ENCODE measurements at regions not wholly inside any gene's neighbourhood (a gene's known extent, or its start where the extent isn't known, plus 50 kb on each side); places are given as distances from the start of the nearest gene placed in this dataset.

DNA sequence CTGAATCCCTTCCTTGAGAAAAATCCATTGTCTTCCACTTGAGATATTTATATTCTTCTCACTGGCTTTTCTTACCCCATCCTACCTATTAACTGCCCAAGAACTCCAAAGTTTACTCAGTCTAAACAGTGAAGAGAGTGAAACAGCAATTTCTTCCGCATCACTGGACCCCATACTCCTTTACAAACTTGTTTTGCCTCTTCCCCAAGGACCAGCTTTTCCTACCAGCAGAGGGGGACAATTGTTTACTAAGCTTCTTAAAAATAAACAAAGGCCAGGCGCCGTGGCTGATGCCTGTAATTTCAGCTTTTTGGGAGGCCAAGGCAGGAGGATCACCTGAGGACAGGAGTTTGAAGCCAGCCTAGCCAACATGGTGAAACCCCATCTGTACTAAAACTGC, 52.0 kb downstream of the LRATD1 start:
- no peak for DNase-seq

DNA sequence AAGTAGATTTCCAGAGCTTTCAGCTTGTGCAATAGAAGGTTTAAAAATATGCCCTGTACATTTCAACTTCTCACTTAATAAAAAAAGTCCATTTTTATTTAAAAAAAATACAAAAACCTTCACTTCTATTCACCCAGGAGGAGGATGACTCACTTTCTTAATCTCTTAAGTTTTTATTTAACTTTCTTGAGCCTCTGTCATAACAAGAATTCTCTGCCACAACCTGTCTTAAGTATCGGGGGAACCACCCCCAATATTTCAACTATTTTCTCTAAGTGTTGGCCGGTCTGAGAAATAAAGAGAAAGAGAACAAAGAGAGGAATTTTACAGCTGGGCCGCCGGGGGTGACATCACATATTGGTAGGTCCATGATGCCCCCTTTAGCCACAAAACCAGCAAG, 58.4 kb downstream of the LRATD1 start:
- DNase-seq, result no peak

DNA sequence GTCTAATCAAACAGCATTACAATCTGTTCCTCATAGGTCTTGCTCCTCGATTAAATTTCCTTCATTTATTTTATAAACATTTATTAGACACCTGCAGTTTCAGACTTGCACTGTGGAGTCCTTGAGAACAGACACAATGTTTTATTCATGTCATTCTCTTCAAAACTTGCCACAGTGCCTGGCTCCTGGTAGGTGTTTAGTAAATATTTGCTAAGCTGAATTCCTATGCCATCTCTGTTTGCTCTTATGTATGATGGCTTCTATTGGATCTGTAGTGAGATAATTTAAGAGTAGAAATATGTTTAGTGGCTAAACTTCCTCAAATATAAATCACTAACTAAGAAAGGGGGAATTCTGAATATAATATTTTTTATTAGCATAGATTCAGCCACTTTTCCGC, 61.4 kb downstream of the LRATD1 start:
- DNase-seq, result no peak

DNA sequence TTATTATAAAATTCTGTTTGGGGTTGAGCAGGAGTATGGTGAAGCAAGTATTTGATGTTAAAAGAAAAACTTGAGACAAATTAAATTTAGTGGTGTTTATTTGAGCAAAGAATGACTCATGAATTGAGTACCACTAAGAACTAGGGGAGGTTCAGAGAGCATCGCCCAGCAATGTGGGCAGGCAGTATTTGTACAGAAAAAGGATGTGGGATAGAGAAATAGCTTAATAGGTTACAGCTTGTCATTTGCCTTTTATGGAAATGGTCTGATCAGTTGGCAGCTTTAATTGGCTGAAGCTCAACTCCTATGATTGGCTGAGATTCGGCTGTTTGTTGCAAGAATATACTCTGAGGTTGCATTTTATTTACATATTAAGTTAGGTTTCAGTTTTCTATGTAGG, 68.2 kb downstream of the LRATD1 start:
- no peak for DNase-seq

DNA sequence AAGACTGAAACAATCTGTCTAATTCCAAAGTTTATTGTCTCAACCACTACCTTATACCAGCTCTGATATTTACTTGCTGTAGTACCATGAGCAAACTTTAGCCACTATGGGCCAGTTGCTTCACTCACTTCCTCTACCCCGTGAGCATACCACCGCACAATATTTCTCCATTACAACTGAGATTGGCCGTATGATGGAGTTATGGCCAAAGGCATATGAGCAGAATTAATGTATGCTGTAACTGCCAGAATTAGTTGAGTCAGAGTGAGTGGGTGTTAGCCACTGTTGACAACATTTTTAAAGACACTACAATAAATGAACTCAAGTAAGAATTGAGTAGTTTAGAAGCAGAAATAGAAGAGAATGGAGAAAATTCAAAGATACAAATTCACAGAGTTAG, 69.7 kb downstream of the LRATD1 start:
- no peak for DNase-seq

DNA sequence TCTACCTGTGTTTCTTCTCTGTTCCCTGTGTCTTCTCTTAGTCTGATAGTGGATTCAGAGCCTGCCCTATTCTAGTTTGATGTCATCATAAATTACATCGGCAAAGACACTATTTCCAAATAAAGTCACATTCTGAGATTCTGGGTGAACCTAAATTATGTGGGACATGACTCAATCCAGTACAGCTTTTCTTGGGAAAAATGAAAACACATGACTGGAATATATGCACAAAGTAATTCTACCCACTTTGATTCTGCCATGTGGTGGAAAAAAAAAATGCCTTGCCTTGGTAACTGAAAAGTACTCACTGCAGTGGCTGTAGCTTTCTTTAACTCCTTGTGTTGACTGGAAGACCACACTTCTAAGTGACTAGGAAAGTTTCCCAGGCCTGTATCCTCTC, 73.7 kb downstream of the LRATD1 start:
- no peak for DNase-seq

DNA sequence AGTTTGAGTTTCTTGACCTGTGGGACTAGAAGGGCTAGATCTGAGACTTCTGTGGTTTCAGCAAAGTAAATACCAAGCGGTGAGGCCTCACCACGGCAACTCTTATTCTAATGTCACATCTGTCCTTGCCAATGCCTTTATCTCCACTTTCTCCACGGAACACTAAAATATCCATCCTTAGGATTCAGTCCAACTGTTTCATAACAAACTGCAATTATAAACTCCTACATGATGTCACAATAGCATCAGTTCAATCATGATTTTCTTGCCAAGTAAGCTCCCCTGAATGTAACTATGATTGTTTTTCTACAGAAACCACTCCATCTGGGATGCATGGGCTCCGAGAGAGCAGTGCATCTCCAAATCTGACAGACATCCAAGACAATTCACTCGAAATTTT, 79.6 kb downstream of the LRATD1 start:
- DNase-seq, result no peak

DNA sequence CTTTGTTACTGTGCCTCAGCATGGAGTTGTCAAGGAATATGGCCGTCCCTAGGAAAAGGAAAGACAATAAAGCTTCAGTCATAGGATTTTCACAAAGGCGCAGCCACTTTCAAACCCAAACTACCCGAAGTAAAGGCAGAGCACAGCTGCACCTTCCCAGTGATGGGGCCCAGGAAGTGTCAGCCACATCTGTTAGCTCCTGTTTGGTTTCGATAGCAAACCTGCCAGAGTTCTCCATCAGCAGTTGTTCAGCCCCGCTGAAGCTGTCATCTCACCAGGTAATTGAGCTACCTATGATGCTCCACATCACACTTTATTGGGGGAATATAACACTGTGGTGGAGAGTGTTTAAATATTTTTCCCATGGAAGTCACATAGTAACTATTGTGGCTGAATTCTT, 80.7 kb downstream of the LRATD1 start:
- DNase-seq, result no peak

DNA sequence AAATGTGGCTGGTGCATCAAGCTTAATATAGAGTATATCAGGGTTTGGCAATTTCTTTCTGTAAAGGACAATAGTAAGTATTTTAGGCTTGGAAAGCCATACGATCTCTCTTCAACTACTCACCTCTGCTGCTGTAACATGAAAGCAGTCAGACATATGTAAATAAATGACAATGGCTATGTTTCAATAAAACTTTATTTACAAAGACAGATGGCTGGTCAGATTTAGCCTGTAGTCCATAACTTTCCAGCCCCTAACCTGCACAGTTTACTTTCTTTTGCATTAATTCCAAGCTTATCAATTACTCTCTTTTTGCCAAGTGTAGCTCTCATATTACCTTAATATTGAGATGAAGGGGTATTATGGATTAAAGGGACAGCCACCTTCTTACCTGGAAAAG, 83.1 kb downstream of the LRATD1 start:
- no peak for DNase-seq

DNA sequence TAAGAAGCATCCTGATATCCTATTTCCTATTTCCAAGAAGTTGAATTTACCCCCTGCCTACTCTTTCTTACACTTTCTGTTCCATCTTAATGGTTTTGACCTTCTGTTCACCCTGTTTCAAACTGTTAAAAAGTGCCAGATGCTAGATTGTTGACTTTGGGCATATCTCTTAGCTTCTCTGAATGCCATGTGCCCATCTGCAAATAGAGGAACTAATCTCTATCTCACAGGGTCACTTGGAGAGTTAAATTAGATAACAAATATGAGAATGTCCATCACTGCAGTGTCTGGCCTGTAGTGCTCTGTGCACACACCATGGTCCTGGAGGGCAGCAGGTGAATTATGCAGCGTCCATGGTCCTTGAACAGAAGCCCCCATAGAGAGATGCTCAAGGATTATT, 83.8 kb downstream of the LRATD1 start:
- no peak for DNase-seq

DNA sequence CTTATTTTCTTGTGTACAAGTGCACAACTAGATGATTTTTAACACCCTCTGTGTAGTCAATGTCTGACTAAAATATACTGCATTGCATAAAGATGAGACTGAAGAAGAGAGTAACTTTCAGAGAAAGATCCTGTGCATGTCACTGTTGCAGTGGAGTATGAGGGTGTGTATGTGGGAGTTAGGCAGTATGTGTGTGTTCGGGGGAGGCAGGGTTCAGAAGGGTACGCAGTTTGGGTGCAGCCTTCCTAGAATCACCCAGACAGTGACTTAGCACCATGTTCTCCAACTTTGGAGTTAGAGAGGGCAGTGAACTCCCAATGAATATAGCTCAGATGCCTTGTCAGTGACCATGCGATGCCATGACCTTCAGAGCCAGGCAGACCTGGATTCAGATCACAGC, 84.6 kb downstream of the LRATD1 start:
- DNase-seq, result no peak

DNA sequence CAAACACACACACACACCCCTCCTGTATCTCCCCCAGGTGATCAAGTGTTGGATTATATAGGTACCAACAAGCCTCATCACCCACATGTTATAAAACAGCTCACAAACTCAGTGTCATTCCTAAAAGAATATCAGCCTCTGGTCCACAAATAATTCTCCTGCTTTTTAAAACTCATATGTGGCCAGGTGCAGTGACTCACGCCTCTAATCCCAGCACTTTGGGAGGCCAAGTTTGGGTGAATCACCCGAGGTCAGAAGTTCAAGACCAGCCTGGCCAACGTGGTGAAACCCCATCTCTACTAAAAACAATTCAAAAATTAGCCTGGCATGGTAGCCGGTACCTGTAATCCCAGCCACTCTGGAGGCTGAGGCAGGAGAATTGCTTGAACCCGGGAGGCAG, 87.8 kb downstream of the LRATD1 start:
- no peak for DNase-seq

DNA sequence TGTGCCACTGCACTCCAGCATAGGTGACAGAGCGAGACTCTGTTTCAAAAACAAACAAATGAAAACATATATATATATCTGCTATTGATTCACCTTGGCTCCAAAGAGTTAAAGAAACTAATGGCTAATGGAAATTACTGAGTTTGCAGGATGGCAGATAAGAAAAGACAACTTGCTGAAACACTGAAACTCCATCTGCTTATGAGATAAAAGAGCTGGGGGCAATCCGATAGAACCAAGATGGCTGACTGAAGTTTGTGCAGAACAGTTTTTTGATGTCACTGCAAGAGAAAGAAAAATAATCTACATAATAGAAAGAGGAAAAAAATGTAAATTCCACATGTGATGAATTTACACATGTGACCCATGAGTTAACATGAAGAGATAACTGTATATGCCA, 88.2 kb downstream of the LRATD1 start:
- no peak for DNase-seq

DNA sequence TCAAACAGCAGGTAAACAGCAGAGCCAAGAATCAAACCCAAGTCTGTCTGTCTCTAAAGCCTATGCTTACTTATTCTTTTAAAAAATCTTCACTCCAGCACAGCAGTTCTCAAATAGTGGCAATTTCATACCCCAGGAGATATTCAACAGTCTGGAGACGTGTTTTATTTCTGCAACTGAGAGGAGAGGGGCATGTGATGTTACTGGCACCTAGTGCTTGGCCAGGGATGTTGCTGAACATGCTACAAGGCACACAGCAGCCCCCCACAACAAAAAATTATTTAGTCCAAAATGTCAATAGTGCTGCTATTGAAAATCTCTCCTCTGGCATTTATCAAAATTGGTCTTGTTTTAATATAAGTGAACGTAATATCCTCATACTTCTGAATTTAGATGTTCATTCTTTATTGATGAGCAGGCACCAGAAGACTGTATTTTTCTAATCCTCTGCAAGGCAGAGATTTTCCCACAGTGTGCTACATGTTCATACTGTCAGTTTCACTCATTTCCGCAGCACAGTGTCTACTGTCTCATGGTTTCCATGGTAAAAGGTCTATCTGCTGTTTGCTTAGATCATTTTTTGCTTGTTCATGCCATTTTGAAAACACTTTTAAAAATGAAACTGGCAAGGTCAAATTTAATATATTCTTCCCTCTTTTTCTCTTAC, 90.5 kb downstream of the LRATD1 start:
- no peak for DNase-seq

DNA sequence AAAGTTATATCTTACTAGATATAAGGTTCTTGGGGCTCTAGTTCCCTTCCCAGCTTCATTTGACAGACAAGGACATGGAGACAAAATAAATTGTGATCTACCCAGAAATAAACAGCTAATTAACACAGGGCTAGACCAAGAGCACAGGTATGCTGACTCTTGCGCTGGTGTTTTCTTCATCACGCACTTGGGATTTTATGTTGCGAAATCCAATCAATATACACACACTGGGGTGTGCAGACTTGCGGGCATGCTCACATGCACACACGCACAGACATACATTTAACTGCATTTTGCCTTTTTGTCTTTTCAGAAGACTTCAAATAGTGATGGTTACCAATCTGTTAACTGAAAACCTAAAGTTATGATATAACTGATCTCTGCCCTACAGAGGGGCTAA, 91.2 kb downstream of the LRATD1 start:
- no peak for DNase-seq

DNA sequence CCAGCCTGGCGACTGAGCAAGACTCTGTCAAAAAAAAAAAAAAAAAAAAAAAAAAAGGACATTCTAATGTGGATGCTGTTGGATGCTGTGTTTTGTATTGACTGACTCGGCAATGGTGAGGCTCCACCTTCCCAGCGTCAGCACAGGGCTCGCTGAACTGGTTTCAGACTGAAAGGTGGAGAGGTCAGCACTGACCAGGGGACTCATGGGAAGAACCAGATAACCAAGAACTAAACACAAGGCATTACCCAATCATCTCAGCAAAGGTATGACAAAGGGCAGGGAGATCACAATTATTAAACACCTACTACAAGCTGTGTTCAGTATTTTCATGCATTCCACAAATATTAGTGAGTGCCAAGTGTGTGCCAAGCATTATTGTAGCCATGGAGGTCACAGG, 103.2 kb downstream of the LRATD1 start:
- no peak for DNase-seq

DNA sequence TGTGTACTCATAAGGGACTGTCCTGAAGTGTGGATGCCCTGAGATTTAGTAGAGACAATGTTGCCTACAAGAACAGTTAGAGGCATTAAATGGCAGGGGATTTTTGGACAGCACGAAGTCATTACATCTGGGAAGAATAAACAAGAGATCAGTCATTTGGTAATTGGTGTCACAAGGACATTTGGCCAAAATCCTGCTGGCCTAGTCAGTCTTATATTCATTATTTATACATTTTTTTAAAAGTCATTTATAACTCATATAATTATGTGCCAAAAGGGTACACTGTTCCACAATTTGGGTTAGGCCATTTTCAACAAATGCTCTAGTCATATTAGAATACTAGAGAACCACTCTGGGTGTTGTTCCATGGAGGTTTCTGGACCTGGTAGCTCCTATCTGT, 104.7 kb downstream of the LRATD1 start:
- DNase-seq, result no peak

DNA sequence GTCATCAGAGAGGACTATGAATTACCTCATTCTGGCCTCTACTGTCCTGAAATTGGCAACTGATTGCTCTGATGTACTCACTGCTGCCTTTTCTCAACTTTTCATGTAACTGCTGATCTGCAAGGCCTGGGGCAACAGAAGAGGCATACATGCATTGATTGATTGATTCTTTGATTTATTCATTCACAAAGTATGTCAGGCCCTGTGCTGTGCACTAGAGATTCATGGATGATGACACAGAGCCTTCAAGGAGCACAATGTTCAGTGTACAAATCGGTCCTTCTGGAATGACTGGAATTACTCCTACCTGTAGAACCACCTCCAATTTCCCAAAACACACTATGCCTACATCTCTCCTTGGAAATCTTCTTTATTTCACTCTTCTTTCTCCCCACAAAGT, 111.3 kb downstream of the LRATD1 start:
- DNase-seq, result no peak

DNA sequence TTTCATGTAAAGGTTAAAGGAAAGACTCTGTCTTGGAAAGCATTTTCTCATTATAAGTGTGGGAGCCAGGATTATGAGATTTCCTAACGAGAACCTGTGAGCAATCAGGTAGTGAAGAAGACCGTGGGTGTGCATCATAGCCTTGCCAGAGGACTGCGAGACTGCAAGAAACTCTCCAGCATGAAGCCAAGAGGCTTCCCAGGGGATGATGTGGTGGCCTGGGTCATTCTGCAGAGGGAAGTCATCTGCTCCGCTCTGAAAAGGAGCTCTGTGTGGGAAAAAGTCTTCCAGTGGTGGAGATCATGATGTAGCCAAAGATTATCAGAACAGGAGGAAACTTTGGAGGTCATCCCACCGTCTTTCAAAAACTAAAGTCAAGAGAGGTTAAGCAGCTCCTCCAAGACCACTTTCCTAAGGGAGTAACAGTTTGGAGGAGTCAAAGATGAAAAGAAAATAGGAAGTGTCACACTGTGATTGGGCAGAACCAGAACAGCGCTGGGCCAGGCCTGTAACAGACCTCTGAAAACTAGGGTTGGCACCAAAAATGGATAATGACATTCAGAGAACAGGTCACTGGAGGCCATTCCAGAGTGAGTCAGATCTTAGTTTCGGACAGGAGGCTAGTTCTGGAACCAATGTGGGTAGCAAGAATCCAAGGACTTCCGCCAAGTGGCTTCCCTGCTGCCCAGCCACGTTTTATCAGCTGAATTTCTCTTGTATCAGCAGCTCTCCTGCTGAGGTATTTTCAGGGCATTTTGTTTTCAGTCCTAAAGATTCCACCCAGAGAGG, 113.0 kb downstream of the LRATD1 start:
- no peak for DNase-seq

DNA sequence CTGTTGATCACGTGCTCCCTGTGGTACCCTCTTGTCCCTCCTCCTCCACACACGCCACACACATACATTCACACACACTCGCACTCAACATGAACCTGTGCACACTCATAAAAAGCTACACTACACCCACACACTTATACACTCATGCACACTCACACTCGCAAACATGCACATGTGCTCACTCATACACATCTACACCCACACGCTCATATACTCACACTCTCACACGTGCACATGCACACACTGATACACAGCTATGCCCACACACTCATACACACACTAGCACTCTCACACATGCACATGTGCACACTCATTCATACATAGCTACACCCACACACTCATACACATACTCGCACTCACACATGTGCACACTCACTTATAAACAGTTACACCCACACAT, 113.6 kb downstream of the LRATD1 start:
- DNase-seq, result no peak

DNA sequence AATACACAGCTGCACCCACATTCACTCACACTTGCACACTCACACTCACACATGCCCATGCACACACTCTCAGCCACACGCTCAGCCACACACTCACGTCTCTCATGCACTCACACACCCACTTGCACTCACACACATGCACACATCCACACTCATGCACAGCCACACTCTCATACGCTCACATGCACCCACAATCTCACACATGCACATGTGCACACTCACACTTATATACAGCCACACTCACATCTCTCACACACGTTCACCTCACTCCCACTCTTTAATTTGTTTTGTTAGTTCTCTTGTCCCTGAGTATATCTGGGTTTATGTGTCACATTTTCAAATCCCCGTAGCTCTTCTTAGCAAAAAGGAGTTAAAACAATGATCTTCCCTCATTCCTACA, 114.9 kb downstream of the LRATD1 start:
- no peak for DNase-seq

DNA sequence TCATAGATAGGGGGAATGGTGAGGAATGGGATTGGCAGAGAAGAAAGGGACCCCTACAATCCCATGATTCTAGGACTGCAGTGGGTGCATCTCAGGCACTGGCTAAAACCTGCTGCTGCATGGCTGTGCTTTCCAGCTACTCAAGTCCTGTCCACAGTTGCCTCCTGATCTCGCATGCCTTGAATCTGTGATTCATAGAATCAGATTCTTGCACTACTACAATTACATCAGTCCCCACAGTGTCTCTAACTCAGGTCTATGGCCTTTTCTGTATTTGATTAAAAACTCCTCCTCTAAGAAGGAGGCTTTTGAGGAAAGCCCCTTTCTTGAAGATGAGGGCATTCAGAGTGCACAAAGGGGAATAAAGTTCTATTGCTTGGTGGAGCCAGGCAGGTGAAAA, 117.4 kb downstream of the LRATD1 start:
- no peak for DNase-seq

DNA sequence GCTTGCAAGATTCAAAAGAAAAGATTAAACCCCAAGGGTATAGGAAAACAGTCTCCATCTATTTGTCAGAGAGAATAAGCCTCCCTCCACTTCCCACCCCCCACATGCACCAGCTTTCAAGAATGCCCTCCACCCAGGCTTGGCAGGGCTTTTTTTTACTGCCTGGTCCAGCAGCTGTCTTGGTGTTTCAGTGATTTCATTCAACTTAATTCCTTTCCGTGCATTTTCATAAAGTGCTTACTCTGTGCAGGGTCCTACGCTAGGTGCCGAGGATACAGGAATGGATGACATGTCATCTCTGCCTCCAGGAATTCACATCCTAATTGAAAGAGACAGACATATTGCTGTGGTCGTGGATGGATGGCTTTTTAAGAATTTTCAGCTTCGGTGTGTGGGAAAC, 117.9 kb downstream of the LRATD1 start:
- no peak for DNase-seq

DNA sequence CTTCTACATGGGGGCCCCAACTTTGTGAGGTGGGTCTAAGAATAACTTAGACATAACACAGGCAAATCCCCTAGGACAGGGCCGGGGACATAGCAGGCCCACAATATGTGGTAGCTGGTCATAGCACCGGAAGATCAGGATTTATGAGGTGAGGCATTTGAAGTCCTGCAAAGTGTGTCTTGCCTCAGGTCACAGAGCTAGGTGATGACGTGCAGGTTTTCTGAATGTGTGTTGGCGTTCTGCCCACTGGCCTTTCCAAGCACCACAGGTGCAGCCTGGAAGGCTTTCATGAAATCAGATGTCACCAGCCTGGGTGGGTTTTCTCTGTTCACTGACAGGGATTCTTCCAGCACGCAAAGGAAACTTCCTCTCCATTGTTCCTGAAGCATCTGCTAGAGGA, 119.1 kb downstream of the LRATD1 start:
- DNase-seq, result no peak

DNA sequence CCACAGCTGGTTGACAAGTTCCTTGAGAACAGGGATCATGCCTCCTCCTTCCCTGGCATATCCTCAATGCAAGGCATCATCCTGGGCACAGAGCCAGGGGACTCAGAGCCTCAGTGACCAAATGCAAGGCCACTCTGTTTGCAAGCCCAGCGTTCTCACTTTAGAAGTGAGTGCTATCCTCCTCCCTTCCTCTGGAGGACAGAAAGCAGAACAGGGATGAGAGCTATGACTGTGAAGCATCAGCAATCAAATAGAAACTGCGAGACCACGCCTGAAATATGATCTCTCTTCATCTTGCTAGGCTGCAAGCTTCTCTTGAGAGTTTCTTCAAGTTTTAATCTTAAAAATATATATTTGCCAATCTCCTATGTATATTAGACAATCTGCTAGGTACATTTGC, 119.8 kb downstream of the LRATD1 start:
- no peak for DNase-seq
